Motor neuron (in vitro differentiated cells): ENCODE measurements at regions not wholly inside any gene's neighbourhood (a gene's known extent, or its start where the extent isn't known, plus 50 kb on each side); places are given as distances from the start of the nearest gene placed in this dataset.
"Not testable (repeated sequence)": the region's sequence is repeated elsewhere in the genome, so short reads cannot be mapped to it uniquely, and the experiment has no call there.

Source experiments
- ATAC-seq, 8 experiments: fragments of 200-7000 bp; cut with Tn5 transposase; replicated peaks in 6 of 8; 2 replicates each; pipeline ENCODE4 v1.8.0; 2021; ENCODE audit warnings: mild to moderate bottlenecking in 8 of 8, moderate library complexity in 8 of 8
- H3K27ac ChIP-seq, 2 donors: fragments of 250-450 bp; sonication (Bioruptor Pico); 2 replicates each; pipeline ENCODE4 v1.9.0; 2021; ENCODE audit warnings: antibody characterized with exemption in 2 of 2, mild to moderate bottlenecking in 2 of 2, moderate library complexity in 1 of 2
- H3K4me1 ChIP-seq, 2 donors: fragments of 250-450 bp; sonication (Bioruptor Pico); replicated peaks in 1 of 2; 2 replicates each; pipeline ENCODE4 v1.6.1; 2021; ENCODE audit warnings: antibody characterized with exemption in 2 of 2, mild to moderate bottlenecking in 2 of 2, moderate library complexity in 1 of 2
- H3K4me3 ChIP-seq, 5 donors: fragments of 250-450 bp; sonication (Bioruptor Pico); 2 replicates each; pipeline ENCODE4 v1.9.0; 2021; ENCODE audit warnings: antibody characterized with exemption in 5 of 5, mild to moderate bottlenecking in 5 of 5, moderate library complexity in 4 of 5
- WGBS, 10 experiments: fragments of 450-650 bp; shearing (Covaris generic); methylation state at CpG; one replicate each; pipeline ENCODE4 v1.0.0; 2022; 5-methylcytosine and 5-hydroxymethylcytosine counted together
- in situ Hi-C, 9 experiments: fragments of 400-800 bp; cut with MboI; loops; one replicate each; pipeline ENCODE4 v1.15.0; 2021; ENCODE audit warnings: low sequenced_read_pairs in 9 of 9, low pct_unique_long_range_greater_than_20kb in 2 of 9; ENCODE audit not compliant: unreplicated experiment in 9 of 9

DNA sequence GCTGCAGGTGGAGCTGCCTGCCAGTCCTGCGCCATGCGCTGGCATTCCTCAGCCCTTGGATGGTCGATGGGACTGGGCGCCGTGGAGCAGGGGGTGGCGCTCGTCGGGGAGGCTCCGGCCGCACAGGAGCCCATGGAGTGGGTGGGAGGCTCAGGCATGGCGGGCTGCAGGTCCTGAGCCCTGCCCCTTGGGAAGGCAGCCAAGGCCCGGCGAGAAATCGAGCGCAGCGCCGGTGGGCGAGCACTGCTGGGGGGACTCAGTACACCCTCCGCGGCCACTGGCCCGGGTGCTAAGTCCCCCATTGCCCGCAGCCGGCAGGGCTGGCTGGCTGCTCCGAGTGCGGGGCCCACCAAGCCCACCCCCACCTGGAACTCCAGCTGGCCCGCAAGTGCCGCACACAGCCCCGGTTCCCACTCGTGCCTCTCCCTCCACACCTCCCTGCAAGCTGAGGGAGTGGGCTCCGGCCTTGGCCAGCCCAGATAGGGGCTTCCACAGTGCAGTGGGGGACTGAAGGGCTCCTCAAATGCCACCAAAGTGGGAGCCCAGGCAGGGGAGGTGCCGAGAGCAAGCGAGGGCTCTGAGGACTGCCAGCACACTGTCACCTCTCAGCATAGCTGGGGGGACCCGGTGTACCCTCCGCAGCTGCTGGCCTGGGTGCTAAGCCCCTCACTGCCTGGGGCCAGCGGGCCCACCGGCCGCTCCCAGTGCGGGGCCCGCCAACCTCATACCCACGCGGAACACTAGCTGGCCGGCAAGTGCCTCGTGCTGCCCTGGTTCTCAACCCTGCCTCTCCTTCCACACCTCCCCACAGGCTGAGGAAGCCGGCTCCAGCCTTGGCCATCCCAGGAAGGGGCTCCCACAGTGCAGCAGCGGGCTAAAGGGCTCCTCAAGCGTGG lies 742.7 kb downstream of the SOCS6 start:
- H3K4me1 ChIP-seq, ATAC-seq, H3K27ac ChIP-seq, H3K4me3 ChIP-seq, in situ Hi-C loops: not testable (repeated sequence)
- 98 to 100% methylated on average over 3 to 7 of the region's 46 CpGs; no CpG with 5 or more reads in 8 of the 10 experiments for WGBS, 10 experiments

DNA sequence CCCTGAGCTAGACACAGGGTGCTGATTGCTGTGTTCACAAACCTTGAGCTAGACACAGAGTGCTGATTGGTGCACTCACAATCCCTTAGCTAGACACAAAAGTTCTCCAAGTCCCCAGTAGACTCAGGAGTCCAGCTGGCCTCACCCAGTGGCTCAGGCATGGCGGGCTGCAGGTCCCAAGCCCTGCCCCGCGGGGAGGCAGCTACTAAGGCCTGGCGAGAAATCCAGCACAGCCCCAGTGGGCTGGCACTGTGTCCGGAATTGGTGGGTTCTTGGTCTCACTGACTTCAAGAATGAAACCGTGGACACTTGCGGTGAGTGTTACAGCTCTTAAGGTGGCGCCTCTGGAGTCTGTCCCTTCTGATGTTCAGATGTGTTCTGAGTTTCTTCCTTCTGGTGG lies 741.2 kb downstream of the SOCS6 start:
- H3K4me1 ChIP-seq: peaks cover 0 to 10% of the 10 kb centered on the region in 2 donors
- no CpG with 5 or more reads among the region's 8 CpGs for WGBS, 10 experiments
- H3K27ac ChIP-seq, ATAC-seq, in situ Hi-C loops, H3K4me3 ChIP-seq: not testable (repeated sequence)

DNA sequence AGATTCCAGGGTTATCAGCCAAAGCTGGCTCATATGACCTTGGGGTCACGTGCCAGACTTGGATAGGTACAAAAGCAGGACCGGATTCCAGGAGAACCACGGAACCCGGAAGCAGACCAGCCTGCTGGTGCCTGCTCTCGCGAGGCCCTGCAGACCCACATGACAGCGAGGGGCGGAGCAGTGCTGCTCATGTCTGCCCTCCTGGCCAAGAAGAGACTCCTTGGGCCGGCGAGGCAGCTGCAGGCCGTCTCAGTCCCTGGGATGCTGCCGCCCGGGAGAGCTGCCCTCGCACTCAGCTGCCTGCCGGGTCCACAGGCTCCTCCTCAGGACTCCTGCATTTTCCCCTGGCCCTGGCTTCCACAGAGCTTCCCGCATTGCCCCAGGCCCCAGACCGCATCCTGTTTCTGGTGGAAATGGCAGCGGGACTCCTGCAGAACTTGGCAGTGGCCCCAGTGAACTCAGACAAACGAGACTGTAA lies 739.5 kb downstream of the SOCS6 start:
- 0 to 90% (median 50%) methylated on average over 1 to 10 of the region's 19 CpGs; no CpG with 5 or more reads in 4 of the 10 experiments for WGBS, 10 experiments
- Histone ChIP-seq H3K4me1 (peaks cover 0 to 11% of the 10 kb centered on the region in 2 donors), H3K27ac (no peak overlapping the region), H3K4me3 (no peak overlapping the region)
- no peak for ATAC-seq
- in situ Hi-C loops: no loop called here

DNA sequence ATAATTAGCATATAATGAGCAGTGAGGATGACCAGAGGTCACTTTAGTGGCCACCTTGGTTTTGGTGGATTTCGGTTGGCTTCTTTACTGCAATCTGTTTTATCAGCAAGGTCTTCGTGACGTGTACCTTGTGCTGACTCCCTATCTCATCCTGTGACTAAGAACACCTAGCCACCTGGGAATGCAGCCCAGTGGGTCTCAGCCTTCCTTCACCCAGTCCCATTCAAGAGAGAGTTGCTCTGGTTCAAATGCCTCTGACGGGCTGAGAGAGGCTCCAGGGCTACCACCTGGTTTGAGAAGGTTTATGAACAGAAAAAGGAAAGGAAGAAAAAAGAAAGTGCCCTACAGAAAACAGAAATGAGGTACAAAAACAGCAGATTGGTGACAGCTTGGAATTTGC lies 738.7 kb downstream of the SOCS6 start:
- ATAC-seq: no peak
- WGBS, 10 experiments: 0 to 100% (median 80%) methylated on average over 1 to 4 of the region's 4 CpGs; no CpG with 5 or more reads in 3 of the 10 experiments
- H3K27ac ChIP-seq: no peak overlapping the region
- in situ Hi-C loops: no loop called here
- peaks cover 0 to 11% of the 10 kb centered on the region in 2 donors for H3K4me1 ChIP-seq
- no peak overlapping the region for H3K4me3 ChIP-seq

DNA sequence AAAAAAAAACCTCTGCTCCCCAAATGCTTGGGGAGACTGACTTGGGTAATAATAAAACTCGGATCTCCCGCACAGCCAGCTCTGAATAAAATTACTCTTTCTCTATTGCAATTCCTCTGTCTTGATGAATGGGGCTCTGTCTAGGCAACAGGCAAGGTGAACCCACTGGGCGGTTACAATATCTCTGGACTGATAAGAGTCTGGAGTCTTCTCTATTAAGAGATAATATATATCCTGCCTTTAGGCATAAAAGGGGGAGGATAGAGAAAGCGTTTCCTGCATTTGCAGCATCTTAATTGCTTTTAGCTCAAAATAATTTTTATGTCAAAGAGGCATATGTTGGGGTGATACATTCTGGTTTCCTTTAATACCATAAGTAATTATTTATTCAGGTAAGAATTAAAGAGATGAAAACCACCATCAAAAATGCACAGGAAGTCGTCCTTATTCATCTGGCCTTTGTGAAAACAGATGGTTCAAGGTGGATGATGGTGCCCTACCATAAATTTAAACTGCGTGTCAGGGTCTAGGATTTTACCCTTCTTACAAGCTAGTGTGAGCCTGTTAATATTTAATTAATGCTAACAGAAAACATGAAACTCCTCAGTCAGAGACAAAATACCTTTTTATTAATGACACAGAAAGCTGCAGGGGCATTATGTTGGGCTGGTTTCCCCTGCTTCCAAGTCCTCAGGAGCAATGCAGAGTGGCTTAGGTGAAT lies 736.8 kb downstream of the SOCS6 start:
- 0 to 69% (median 31%) methylated on average over 1 to 6 of the region's 6 CpGs; no CpG with 5 or more reads in 1 of the 10 experiments for WGBS, 10 experiments
- in situ Hi-C loops: no loop called here
- H3K4me3 ChIP-seq: no peak overlapping the region
- peaks cover 0 to 11% of the 10 kb centered on the region in 2 donors for H3K4me1 ChIP-seq
- peak in 4 of 8 experiments; percentile 50 to 87 (median 78) for ATAC-seq
- no peak overlapping the region for H3K27ac ChIP-seq

DNA sequence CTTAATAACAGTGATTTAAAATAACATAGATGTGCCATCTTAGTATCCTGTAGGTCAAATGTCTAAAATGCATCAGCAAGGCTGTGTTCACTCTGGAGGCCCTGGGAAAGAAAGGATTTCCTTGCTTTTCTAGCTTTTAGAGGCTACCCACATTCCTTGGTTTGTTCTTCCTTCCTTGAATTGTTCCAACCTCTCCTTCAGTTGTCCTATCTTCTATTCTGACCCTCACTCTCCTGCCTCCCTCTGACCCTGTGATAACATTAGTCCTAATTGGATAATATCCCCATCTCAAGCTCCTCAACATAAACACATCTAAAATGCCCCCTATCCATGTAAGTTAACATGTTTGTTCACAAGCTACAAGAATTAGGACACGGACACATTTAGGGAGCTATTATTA lies 733.5 kb downstream of the SOCS6 start:
- WGBS, 10 experiments: 0 to 100% (median 75%) methylated on average over 1 of the region's 1 CpG; no CpG with 5 or more reads in 3 of the 10 experiments
- Histone ChIP-seq H3K27ac (no peak overlapping the region), H3K4me3 (no peak overlapping the region), H3K4me1 (peaks cover 0 to 11% of the 10 kb centered on the region in 2 donors)
- in situ Hi-C loops: no loop called here
- ATAC-seq: no peak

DNA sequence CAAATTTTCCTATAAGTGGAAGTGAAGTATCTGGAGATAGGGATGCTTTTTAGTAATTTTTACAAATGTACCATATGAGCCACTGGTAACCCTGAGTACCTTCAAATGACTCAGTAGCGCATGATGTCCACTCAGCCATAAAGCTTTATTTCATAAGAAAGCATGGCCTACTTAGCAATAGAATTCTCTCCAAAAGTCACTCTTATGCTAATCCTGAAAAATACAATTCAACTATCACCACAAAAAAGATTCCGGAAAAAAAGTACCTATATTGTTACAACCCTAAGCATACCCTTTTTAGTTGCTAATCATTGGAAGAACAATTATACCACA lies 732.2 kb downstream of the SOCS6 start:
- in situ Hi-C loops: no loop called here
- Histone ChIP-seq H3K4me3 (no peak overlapping the region), H3K4me1 (peaks cover 0 to 10% of the 10 kb centered on the region in 2 donors), H3K27ac (no peak overlapping the region)
- WGBS, 10 experiments: 20 to 100% (median 83%) methylated on average over 1 to 2 of the region's 2 CpGs
- peak in 3 of 8 experiments; percentile 47 to 59 (median 52) for ATAC-seq

DNA sequence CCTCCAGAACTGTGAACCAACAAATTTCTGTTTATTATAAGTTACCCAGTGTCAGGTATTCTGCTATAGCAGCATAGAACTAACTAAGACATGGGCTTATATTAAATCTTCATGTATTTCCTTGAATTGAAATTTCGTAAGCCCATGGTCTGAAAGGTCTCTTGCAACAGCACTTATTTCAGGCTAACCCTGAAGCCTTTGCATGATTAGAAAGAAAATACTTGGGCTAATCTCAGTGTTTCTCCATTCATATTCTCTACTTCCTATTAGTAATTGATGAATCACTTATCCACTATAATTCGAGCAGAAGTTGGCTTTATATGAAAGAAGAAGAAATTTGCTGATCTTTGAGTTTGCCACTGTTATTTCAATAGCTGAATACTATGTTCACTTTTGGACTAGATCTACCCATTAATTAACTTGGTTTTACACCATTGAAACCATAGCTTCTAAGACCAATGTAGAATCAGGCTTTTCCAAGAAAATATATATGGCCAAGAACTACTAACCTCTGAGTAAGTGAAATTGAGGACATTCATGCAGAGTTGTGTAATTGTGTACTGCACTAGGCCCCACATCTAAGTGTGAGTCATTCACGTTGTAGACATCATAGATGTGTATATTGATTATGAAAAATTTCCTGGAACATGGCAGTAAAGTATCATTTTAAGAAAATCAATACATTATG lies 731.6 kb downstream of the SOCS6 start:
- peaks cover 0 to 5% of the 10 kb centered on the region in 2 donors for H3K4me1 ChIP-seq
- in situ Hi-C loops: no loop called here
- H3K27ac ChIP-seq: no peak overlapping the region
- 0 to 100% (median 60%) methylated on average over 1 to 3 of the region's 3 CpGs; no CpG with 5 or more reads in 1 of the 10 experiments for WGBS, 10 experiments
- ATAC-seq: peak in 2 of 8 experiments; percentile 16 to 52
- H3K4me3 ChIP-seq: no peak overlapping the region

DNA sequence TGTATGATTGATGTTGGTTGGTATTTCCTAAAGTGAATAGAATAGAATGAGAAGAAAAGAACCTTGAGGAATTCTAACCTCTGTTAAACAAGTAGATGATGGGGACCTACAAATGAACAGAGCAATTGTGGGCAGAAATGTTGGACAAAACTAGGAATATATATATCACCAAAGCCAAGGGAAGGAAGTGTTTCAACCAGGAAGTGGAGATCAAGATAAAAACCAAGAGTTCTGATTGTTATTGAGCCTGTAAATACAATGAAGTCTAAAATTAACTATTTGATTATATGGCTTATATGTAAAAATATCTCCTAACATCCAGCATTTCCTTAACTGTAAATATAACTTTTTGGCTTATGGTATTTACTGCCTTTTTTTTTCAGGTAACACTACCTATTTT lies 730.0 kb downstream of the SOCS6 start:
- no peak for ATAC-seq
- H3K27ac ChIP-seq: no peak overlapping the region

DNA sequence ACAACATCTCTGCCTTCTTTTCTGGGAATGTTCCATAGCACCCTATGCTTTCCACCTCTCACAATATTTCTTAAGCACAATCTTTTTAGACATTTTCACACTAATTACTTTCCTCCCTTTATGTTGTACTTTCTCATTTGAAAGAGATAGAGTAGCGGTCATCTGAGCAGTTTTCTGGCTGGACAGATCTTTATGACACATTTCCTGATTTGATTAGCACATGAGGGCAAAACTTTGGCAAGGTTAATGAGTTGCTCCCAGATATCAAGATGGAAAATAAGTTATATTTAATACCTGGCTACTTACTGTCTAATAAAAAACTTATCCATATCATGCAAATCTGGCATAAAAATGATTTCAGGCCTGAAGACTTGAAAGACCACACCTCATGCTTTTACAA lies 723.9 kb downstream of the SOCS6 start:
- no peaks in the 10 kb centered on the region for H3K4me1 ChIP-seq
- WGBS, 10 experiments: 0 to 100% (median 80%) methylated on average over 1 of the region's 1 CpG; no CpG with 5 or more reads in 3 of the 10 experiments
- no peak overlapping the region for H3K4me3 ChIP-seq
- H3K27ac ChIP-seq: no peak overlapping the region
- in situ Hi-C loops: no loop called here
- no peak for ATAC-seq

More for the DNA sequence above, 730.0 kb downstream of the SOCS6 start:
- in situ Hi-C loops: no loop called here
- Histone ChIP-seq H3K4me3 (no peak overlapping the region), H3K4me1 (no peaks in the 10 kb centered on the region)

DNA sequence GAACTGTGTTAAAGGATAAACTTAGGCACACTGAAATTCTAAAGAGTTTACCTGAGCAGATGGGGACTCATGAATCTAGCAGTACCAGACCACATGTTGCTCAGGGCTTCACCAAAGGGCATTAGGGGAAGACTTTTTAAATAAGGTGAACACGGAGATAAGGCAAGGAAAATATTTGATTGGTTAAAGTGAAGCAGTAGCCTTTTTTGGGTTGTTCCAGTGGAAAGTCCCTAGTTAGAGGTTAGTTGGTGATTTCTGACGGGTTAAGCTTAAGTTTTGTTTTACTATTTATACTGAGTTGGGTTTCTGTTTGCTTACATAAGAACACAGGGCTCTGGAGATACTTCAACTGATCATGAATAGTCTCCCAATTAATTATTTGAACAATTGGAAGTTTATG lies 722.5 kb downstream of the SOCS6 start:
- 0 to 100% (median 60%) methylated on average over 1 of the region's 2 CpGs; no CpG with 5 or more reads in 3 of the 10 experiments for WGBS, 10 experiments
- Histone ChIP-seq H3K4me1 (no peaks in the 10 kb centered on the region), H3K4me3 (no peak overlapping the region), H3K27ac (no peak overlapping the region)
- no peak for ATAC-seq
- in situ Hi-C loops: no loop called here

DNA sequence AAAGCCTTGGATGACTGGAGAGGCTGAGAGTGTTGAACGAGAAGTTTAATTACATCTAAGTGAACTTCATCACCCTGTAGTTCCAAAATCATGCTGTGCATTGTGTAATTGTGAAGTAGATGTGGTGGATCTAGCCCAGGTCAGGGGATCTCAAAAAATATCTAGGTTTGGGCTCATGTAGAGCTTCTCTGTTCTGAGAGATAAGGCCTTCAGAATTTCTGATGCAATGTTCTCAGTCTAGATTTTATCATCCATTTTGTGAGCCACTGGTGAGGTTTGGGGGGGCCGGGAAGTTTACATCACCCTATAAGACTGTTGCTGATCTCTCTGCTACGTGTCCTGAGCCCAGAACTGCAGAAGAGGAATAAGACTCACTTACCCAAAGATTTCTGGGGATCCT lies 719.4 kb downstream of the SOCS6 start:
- 0 to 80% (median 13%) methylated on average over 1 to 3 of the region's 3 CpGs; no CpG with 5 or more reads in 3 of the 10 experiments for WGBS, 10 experiments
- ATAC-seq: no peak
- no peak overlapping the region for H3K4me3 ChIP-seq
- no peaks in the 10 kb centered on the region for H3K4me1 ChIP-seq
- no peak overlapping the region for H3K27ac ChIP-seq
- in situ Hi-C loops: no loop called here

DNA sequence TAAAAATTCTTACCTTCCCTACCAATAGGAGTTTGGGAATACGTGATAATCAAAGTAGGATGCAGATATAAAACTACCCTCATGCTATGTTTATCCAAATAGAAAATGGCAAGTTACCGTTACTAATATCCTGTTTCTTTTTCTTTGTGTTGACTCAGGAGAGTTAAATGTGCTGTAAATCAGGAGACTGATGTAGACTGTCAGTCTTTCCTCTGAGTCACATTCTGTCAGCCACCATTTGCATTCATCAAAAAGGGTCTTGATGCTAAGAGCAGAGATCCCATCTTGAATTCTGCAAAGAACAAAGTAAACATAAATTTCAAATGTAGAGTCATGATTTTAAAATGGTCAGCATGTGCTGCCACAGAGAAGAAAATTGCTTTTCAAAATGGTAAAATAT lies 712.8 kb downstream of the SOCS6 start:
- Histone ChIP-seq H3K4me3 (no peak overlapping the region), H3K27ac (no peak overlapping the region), H3K4me1 (no peaks in the 10 kb centered on the region)
- WGBS, 10 experiments: 0 to 100% (median 60%) methylated on average over 1 to 2 of the region's 2 CpGs; no CpG with 5 or more reads in 1 of the 10 experiments
- in situ Hi-C loops: no loop called here
- ATAC-seq: no peak
